Nucleus accumbens (tissue), 56 donors: ENCODE measurements at regions not wholly inside any gene's neighbourhood (a gene's known extent, or its start where the extent isn't known, plus 50 kb on each side); places are given as distances from the start of the nearest gene placed in this dataset.
A peak's percentile ranks its signal among the peaks of the same experiment; 100 is the strongest.

Experiments
- DNase-seq, 56 donors: peaks; one replicate each; lab custom pipeline; 2025; lab: John Stamatoyannopoulos, UW

DNA sequence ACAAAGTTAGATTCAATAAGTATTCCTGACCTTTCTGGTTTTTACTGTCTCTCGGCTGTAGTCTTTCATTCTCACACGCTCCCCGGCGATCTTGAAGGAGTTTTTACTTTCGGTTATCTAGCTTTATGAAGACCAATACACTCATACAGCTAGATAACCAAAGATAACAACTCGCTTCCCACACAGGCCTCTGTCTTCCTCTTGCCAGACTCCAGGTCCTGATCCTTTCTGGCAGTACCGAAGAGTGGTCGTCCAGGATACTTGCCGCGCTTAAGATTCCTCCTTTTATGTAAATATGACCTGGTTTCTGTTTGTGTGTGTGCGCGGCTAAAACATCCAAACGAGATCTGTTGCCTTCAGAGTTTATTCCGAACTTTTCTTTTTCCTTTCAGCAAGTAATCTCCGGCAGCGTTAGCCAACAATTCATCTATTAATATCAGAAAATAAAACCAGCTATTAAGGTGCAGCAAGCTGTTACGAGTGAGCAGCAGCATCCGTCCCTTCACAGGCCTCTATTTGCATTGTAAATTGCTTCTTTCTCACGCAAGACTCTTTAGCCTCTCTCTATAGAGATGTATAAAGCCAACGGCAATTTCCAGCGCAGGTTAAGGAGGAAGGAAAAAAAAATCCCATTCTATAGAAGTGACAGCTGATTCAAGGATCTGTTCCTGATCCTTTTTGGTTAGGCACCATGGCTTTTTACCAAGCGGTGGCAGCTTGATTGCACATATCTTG lies 216.1 kb downstream of the MEF2C start:
- peak in 3 of 56 donors; percentile 26 to 56 (median 41) for DNase-seq

DNA sequence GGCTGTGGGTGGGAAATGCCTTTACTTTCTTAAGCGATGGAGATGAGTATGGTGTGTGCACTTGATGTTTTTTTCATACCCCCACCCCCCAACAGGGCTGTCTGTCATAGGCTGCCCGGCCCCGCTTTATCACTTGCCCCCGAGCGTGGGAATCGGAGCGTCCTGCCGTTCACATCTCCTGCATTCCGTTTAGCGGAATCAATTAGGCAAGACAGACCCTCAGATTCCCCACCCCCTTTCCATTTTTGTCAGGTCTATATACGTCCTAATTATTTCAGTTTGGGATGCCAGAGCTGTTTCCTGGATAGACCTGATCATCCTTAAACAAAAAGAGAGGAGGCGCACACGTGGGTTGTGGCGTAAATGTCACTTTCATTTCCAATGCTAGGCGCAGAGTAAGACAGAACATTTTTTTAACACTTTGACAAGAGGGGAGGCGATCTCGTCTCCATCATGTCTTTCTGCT lies 217.2 kb downstream of the MEF2C start:
- DNase-seq: peak in 15 of 56 donors; percentile 27 to 69 (median 49)

DNA sequence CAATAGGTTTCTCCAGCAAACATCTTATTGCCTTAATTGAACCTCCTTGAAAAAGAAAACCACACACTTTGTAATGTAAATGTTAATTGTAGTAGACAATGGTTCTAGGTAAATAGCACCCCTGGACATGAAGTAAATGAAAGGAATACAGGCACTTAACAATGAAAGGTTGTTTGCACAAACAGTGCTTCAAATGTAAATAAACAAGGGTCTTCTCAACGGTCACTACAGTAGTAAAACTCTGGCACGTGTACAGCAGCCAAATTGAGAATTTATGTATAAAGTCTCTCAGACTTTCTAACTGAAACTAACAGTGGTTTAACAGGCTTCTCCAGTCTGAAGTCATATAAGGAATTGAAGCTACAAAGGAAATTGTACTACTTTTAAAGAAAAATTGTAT lies 218.3 kb downstream of the MEF2C start:
- DNase-seq: no peak

DNA sequence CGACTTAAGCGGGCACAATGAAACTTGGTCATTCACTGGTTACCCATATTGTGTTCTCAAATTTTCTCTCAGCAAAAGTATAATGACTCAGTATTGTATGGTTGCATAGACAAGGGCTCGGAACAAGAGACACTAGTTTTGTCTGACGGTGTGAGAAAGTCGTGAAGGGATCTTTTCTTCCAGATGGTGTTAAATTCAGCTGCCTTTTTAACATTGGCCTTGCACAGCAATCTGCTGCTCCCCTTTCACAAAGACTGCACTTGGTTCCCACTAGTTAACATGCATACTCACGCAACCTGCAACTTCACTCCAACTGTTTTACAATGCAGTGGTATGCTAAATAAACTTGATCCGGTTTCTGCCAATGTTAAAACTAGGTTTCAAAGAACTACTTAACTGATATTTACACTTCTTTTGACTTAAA lies 219.2 kb downstream of the MEF2C start:
- peak in 13 of 56 donors; percentile 24 to 75 (median 39) for DNase-seq

DNA sequence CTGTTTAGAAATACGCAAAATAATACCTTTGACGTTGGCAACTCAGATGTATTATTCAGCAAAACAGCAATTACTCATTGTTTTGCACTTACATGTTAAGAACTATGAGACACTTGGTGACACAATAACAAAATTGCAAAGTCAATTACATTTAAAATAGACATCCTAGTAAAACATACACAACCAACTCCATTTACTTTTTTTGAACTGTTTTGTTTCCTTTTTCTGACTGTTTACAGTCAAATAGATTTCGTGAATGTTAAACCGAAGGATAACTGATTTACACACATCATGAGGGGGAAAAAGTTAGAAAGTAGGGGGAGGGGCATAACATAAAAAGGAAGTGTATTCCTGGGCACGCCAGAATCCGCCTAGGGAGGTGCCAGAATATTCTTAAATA lies 220.1 kb downstream of the MEF2C start:
- DNase-seq: no peak

DNA sequence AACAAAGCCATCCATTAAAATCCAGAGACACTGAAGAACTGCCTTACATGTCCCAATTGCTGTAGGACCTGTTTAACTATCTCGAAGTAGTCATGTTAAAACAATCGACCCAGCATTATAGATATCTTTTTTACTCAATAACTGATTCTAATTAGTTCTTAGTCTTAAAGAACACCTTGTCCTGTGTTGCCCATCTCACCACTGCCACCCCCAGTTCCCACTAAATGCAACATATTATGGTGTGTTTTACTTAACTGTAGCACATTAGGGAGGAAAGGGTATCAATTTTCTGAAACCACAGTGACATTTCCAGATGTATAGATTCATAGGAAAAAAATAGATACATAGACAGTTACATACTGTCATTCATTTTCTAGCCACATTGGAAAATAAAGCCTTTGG lies 221.2 kb downstream of the MEF2C start:
- DNase-seq: no peak

DNA sequence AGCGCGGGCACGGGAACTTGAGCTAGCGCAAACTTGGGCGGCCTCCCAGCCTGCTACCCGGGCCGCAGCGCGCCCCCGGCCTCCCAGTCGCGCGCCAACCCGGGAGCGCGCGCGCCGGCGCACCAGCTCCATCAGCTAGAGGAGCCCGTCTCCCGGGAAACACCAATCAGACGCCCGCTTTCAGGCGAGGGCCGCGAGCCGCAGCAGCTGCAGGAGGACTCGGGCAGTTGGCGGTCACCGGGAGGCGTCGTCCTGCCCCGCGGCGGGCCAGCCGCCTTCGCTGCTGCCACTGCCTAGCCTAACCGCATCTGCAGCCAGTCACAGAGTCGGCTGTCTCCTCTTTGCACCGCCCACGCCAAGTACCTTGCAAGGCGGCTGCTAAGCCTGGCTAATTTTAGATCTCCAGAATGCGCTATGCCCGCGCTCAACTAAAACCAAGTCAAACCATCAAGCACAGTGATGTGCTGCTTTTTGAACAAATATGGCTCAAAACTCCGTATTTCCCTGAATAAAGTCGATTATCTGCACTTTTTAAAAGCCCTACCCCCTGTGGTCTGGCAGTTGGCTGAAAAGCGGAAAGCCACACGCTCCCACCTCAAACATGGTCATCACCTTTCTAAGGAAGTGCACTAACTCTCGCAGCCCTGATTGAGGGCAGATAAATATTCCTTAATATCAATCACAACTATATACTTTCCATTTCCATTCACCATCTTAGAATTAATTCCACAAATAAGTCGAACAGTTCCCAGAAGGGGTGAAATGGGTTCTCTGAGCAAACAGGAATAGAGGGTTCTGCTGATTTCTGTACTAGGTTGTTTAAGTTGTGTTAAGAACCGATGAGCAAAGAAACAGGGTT lies 221.8 kb downstream of the MEF2C start:
- peak in 47 of 56 donors; percentile 81 to 98 (median 97) for DNase-seq

DNA sequence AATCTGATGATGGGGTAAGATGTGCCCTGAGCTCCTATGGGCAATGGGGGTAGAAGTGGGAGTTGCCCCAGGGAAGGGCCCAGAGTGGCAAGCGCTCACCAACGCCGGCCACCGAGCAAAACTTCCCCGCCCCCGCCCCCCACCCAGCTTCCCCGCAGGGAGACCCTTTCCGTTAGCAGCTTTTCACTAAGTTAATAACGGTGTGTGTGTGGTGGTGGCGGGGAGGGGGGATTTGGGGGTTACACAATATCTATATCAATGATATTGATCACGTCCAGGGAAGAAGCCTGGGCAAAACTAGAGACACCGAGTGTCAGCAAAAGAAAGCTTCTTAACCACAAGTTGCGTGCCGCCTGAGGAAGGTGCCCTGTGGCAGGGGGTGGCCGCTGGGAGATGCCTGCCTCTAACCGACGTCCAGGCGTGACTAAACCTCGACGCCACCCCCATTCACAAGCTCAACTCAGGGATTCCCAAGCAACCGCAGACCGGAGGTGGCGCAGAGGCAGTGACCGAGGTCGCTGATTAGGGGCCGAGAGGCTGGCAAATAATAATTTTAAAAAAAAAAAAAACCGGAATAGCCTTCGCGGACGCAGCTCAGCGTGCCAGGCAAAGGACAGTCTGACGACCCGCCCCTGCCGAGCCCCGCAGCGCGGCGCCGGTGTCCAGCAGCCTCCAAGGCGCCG lies 222.6 kb downstream of the MEF2C start:
- DNase-seq: peak in 12 of 56 donors; percentile 50 to 88 (median 76)

DNA sequence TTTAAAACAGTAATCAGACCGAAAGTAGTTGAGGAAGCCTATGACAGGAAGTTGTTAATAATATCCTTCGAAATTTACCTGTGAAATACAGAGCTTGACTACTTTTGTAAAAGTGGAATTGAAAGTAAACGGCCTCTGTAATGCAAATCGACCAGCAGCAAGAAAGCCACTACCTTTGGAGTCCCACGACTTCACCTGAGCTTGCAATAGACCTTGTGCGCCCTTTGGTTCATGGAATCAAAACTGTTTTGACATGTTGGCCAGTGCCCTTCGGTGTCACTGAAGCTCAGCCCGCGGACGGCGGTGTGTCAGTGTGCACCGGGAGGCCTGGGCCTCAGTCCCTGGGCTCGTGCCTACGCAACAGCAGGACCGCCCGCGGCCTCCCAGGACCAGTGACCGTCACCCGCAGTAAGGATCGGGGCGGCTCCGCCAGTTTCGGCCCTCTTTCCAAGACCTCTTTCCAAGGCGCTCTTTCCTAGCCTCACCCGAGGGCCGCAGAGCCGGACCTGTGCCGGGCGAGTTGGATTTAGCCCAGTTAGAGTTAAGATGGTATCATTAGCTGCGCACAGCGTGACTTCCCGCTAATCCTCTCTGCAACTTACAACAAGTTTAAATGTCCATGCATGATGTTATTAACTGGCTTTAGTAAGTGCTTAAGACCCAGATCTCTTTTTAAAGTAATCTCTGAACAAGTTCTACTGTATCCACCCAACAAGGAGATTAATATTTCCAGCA lies 223.3 kb downstream of the MEF2C start:
- peak in 25 of 56 donors; percentile 16 to 79 (median 52) for DNase-seq

DNA sequence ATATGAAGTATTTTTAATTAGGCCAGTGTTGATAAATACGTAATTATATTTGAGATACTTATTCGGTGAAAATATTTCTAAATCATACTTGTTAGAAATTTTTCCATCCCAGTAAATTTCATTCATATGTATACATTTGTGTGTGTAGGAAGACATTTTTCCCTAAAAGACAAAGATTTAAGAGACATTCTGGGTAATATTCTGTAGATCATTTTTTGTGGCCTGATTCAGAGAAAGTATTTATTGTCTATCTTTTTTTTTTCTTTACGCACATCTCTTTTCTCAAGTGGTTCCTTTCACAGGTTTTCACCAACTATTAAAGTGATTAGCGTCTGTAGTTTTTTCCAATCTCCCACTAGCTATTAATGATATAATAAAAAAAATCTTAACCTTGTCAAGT lies 224.1 kb downstream of the MEF2C start:
- no peak for DNase-seq

DNA sequence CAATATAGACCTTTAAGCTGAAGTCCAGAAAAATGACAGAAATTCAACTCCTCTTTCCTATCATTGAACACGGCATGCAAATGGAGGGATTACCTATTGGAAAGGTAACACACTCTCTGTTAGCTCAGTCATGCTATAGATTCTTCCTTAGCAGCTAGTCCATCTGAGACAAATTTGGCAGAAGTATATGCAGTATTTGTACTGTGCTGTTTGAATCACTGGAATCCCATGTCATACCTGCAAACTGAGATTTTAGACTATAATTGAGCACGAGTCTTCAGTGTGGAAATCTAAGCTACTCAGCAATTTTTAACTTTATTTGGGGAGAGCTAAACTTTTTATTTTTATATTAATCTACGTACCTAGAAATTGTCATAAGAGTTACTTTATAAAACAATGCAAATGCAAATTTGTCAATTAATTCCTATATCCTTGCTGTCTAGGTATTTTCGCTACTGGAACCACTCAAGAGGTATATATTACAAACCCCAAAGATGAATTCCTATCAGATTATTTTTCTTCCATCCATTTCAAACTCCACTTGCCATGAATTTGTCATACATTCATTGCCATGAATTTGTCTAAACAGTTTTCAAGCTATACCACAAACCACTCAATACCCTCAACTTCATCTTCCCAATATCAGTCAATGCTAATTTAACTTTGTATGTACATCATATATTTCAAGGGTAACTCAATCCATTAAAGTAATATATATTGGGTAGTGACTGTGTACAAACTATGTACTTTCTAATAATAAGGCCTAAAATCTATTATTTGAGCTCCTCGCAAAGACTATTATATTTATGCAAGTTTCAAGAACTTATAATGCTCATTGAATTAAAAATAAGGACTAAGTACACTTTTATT lies 224.8 kb downstream of the MEF2C start:
- DNase-seq: no peak

DNA sequence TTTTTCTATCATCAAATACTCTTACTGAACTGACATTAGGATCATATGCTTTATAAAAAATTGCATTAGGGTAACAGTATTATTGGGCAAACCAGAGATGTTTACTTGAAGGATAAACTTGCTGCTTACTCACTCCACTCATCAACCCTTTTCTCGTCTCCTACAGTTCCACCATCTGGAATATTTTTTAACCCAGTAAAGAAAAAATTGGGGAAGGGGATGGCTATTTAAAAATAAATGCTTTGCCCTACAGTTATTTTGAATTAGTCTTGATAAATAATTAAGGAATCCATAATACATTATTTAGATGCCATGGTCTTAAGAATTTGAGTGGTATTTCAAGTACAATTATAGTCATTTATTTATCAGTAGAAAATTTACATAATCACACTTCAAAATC lies 225.8 kb downstream of the MEF2C start:
- no peak for DNase-seq

DNA sequence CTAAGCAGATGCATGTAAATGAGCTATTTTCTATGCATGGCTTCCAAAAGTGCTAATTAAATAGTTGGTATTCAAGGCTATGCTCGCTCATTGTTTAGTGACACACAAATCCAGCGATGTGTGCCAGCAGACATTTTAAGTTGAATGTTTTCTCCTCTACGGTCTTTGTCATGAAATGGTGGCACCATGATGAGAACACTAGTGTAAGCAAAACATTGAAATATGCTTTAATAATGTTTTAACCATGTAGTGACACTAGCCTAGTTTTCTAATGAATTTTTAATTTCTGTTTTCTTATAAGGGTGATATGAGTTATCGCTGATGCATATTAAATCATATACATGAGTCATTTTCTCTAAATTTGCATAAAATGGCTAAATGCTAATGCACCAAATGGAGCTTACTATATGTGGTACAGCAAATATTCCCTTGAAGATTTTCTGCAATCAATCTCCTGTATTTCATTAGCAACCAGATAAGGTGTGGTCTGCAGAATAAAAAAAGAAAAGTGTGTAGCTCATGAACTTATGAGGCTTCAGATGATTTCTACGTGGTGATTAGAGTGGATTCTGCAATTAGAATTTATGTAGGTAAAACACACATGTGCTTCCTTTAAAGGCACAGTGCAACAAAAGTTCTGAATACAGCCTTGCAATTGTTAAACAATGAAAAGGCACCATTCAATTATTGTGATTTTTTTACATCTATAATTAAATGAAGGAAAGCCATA lies 226.6 kb downstream of the MEF2C start:
- DNase-seq: peak in 9 of 56 donors; percentile 1 to 59 (median 18)

DNA sequence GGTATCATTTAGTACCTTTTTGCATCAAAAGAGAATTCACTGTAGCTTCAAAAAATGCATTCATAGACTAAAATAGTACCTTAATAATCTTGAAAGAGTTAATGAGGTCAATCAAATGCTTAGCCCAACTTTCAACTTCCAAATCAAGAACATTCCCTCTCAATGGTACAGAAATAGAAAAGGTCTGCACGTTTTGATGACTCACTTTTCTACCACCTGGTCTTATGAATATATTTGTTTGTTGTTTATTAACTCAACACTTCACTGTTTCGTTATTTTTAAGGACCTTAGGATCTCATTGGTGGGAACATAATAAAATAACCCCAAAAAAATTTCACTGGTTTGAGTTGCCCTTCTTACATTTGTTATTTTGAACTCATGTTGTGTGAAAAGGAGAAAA lies 229.5 kb downstream of the MEF2C start:
- DNase-seq: no peak

DNA sequence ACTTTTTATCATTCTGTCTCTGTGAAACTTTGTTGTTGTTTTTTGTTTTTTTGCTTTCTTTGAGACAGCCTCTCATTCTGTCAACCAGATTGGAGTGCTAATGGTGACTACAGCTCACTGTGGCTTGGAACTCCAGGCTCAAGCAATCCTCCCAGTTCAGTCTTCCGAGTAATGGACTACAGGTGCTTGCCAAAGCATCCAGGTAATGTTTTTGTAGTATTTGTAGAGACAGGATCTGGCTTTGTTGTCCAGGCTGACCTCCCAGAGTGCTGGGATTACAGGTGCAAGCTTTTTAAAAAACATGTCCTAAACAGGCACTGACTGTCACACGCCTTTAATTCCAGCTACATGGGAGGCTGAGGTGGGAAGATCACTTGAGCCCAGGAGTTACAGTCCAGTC lies 235.1 kb downstream of the MEF2C start:
- DNase-seq: no peak

DNA sequence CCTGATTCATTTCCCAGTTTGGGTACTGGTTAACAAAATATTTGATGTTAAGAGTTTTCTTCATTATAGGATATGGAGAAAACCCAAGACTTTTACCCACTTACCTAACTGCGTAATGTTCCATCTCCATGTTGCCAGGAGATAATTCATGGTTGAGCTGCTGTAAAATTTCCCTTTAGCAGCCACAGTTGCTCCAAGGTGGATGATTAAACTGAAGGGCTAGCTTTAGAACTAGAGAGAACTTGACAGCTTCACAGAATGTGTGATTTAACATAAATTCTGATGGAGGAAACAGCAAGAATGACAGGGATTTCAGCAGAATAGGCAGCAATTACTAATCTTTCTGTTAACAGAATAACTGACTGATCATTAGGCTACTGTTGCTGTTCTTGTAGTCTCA lies 236.1 kb downstream of the MEF2C start:
- DNase-seq: no peak

DNA sequence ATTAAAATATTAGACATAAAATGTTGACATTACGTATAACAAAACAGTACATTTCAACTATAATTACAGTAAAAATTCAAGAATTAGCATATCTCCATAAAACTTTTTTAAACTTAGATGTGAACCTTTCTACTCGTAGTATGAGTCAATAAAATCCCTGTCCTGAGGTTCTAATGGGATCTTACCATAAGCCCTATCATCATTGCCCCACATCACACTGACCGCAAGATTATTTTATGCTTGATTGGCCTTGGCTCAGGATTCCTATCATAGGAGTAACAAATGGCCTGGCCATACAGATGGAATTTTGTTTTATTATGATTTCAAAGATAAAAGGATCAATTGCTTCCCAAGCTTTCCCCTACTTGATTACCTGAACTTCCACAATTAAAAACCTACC lies 238.3 kb downstream of the MEF2C start:
- no peak for DNase-seq

DNA sequence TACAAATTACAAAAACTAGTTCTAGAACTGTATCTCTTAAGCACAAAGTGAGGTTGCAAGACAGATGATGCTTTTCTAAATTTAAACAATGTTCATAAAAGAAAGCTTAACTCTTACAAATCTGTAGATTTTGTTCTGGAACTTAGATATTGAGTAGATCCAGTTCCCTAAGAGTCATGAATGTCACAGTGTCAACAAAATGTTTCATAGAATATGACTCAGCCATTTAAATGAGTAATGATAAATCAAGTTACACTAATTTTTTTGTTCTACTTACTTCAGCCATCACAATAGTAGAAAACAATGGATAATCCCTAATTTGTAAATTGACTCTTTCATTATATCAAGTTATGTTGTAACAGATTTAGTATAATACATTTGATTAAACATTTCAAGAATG lies 239.7 kb downstream of the MEF2C start:
- no peak for DNase-seq

DNA sequence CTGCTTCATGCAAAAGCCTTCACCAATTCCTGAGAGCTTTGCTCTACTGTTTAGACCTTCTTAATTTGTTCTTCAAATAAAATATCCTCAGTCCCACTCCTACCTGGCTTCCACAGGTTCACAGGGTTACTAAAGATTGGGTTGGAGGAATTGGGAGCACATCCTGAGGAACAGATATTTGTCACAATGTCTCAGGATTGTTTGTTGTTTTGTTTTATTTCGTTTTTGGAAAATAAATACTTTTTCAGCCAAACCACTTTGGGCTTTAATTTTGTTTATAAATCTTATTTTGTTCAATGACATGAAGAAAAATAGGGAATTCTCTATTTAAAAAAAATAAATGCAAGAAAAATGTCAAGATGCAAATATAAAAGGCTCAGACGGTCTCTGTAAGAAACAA lies 249.0 kb downstream of the MEF2C start:
- no peak for DNase-seq
